Stimulated activated CD4-positive, alpha-beta T cell treated with anti-CD3 and anti-CD28 coated beads, Interleukin-1b, Interleukin-23, amount 100 ng/mL, for 4 hours (primary cell): ENCODE measurements at regions not wholly inside any gene's neighbourhood (a gene's known extent, or its start where the extent isn't known, plus 50 kb on each side); places are given as distances from the start of the nearest gene placed in this dataset.

Source experiments
- DNase-seq, 2 donors: peaks; one replicate each; pipeline ENCODE4 v3.0.0-alpha.2; 2020; ENCODE audit warnings: low read depth in 2 of 2

- DNase-seq = no peak
These were observed 185.4 kb downstream of the TTLL7 start for GRCh38 chr1:83813576-83813975.

GRCh38 chr1:83810144-83810543 lies 188.8 kb downstream of the TTLL7 start:
- DNase-seq = no peak

- no peak for DNase-seq
These were observed 190.4 kb downstream of the TTLL7 start for GRCh38 chr1:83808536-83808935.

GRCh38 chr1:83807821-83808220 lies 191.1 kb downstream of the TTLL7 start:
- no peak for DNase-seq

GRCh38 chr1:83807231-83807630 lies 191.7 kb downstream of the TTLL7 start:
- no peak for DNase-seq

GRCh38 chr1:83805921-83806320 lies 193.0 kb downstream of the TTLL7 start:
- DNase-seq = no peak

- no peak for DNase-seq
These were observed 196.3 kb downstream of the TTLL7 start for GRCh38 chr1:83802460-83803152.

GRCh38 chr1:83802023-83802422 lies 196.9 kb downstream of the TTLL7 start:
- no peak for DNase-seq

GRCh38 chr1:83800066-83800465 lies 198.9 kb downstream of the TTLL7 start:
- DNase-seq = no peak

GRCh38 chr1:83799594-83799993 lies 199.3 kb downstream of the TTLL7 start:
- DNase-seq = no peak

- DNase-seq = no peak
These were observed 200.0 kb downstream of the TTLL7 start for GRCh38 chr1:83798965-83799364.

- no peak for DNase-seq
These were observed 202.5 kb downstream of the TTLL7 start for GRCh38 chr1:83796409-83796808.

- DNase-seq = no peak
These were observed 204.5 kb downstream of the TTLL7 start for GRCh38 chr1:83794384-83794783.

GRCh38 chr1:83791821-83792437 lies 207.0 kb downstream of the TTLL7 start:
- DNase-seq = no peak

- no peak for DNase-seq
These were observed 208.5 kb downstream of the TTLL7 start for GRCh38 chr1:83790446-83790845.

- no peak for DNase-seq
These were observed 211.5 kb downstream of the TTLL7 start for GRCh38 chr1:83787246-83787998.

GRCh38 chr1:83781667-83782066 lies 217.3 kb downstream of the TTLL7 start:
- DNase-seq = no peak

- DNase-seq = no peak
These were observed 219.4 kb downstream of the TTLL7 start for GRCh38 chr1:83779565-83779964.

GRCh38 chr1:83777758-83778101 lies 221.2 kb downstream of the TTLL7 start:
- DNase-seq = no peak

GRCh38 chr1:83776913-83777757 lies 221.8 kb downstream of the TTLL7 start:
- no peak for DNase-seq

GRCh38 chr1:83775977-83776603 lies 222.8 kb downstream of the TTLL7 start:
- no peak for DNase-seq

GRCh38 chr1:83773059-83773458 lies 225.9 kb downstream of the TTLL7 start:
- DNase-seq = no peak
